Kidney tubule cell (primary cell): ENCODE measurements at regions not wholly inside any gene's neighbourhood (a gene's known extent, or its start where the extent isn't known, plus 50 kb on each side); places are given as distances from the start of the nearest gene placed in this dataset.
A peak's percentile ranks its signal among the peaks of the same experiment; 100 is the strongest.
"Not testable (repeated sequence)": the region's sequence is repeated elsewhere in the genome, so short reads cannot be mapped to it uniquely, and the experiment has no call there.

Experiments
- DNase-seq: peaks from one replicate; pipeline ENCODE4 v3.0.0-alpha.2; 2018; ENCODE audit warnings: low spot score

DNA sequence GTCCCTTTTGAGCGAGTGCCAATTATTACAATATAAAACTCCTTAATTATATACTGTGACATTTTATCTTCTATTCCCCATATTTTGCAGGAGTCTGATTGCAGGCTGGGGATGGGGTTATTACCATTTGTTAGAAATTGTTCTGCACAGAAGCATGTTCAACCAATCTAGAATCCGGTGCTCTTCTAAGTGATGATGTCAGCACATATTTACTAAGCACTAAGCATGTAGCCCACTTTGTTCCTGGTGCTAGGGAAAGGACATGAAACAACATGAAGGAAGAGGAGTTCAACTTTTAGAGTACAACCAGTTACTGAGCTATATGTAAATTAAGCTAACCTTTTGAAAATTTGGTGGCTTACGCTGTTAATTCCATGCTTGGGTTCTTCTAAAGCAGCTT is 52.8 kb upstream of the IL1RAPL2 start:
- no peak for DNase-seq

DNA sequence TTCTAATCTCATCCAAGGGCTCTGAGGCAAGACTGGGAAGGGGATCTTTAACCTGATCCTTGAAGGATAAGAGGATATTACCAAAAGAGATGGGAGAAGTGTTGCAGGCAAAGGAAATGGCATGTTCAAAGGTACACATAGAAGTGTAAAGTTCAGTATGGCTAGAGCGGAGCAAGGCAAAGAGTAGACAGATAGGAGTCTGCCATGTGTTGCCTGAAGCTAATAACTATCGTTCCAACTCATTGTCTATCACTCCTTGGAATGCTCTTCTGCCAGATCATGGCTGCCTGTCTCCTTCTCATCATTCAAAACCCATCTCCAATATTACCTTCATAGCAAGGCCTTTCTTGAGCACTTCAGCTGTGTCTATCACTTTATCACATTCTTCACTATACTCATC is 55.2 kb upstream of the IL1RAPL2 start:
- no peak for DNase-seq

DNA sequence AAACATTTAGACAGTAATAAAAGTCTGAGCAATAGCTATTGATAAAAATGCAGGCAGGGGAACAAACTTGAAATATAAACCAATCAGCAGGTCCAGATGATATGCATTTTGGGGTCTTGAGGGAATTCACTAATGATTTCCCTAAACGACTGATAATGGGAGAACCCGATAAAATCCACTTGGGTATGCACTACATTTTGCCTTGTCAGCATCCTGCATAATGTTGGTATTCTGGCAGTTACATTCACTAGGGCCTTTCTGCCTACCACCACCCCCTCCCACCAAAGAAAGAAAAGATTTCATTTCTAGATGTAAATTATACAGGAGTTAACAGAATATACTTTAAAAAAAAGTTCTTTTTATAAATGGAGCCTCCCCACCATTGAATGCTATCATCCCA is 63.5 kb upstream of the IL1RAPL2 start:
- DNase-seq: no peak

DNA sequence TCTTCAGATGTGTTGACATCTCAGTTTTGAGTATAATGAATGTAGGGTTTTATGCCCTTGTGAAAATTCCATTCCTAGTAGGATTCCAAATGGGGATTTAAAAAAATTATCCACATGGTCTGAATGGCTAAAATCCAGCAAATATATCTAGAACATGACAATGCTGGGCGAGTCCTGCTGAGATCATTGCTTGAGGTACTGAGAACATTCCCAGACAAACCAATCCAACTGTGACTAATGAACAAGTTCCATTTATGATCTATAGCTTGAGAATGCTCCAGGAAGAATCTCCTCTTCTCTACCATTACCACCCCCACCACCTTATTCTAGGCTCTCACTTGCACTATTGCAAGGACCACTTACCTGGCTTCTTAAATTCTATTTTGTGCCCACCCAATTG is 77.2 kb upstream of the IL1RAPL2 start:
- peak; percentile 53 for DNase-seq

DNA sequence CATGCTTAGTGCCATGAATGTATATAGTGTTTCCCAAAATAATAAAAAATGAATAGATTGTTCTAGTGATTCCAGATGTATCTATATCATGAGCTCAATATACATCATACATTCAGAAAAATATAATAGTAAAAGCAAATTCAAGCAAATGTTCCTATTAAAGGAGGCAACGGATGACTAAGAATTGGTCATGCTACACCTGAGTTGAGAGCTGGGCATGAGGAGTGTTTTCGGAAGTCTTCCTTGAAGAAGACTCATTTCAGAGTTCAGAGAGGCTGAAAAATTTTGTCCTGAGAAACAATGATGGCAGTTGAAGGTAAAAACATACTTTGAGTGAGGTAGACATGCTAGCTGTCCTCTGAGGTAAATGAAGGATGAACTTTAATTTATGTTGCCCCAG is 79.3 kb upstream of the IL1RAPL2 start:
- no peak for DNase-seq

DNA sequence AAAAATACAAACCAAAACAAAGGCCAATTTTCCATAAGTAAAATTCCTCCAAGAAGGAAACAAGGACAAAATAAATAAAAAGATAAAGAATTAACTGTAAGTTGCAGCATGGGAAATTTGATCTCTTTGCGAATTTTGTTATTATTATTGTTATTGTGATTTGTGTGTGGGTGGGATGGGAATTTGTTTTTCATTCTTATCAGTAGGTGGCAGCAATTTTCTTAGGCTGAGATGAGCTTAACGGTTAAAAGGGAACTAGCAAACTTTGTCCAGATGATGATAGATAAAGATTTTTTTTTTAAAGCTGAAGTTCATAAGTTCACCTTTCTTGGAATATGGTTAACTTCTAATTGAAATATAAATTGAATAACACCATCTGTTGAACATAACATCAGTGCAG is 83.2 kb upstream of the IL1RAPL2 start:
- no peak for DNase-seq

DNA sequence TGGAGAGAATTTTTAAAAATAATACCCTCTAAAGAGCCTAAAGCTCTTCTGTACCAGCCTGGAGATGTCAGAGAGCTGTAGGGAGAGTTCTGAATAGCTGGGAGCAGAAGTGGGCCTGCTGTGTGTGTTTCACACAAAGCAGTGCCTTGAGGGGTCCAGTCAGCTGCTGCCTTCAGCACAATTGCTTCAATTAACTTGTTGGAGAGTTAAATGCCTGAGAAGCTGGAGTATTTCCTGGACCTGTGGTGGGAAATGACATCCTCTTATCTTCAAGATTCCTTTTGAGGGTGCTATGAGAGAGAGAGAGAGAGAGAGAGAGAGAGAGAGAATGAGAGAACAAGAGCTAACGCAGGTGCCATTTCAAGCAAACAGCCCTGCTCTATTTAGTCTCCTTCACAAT is 96.2 kb upstream of the IL1RAPL2 start:
- DNase-seq: no peak

DNA sequence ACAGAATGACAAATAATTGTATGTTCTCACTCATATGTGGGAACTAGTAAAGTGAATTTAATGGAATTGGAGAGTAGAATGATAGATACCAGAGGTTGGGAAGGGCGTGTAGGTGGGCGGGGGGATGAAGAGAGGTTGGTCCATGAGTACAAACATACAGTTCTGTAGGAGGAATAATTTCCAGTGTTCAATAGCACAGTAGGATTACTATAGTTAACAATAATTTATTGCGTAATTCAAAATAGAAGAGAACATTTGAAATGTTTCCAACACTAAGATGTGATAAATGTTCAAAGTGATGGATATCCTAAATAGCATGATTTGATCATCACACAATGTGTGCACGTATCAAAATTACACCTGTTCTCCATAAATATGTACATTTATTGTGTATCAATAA is 106.2 kb upstream of the IL1RAPL2 start:
- DNase-seq: no peak

DNA sequence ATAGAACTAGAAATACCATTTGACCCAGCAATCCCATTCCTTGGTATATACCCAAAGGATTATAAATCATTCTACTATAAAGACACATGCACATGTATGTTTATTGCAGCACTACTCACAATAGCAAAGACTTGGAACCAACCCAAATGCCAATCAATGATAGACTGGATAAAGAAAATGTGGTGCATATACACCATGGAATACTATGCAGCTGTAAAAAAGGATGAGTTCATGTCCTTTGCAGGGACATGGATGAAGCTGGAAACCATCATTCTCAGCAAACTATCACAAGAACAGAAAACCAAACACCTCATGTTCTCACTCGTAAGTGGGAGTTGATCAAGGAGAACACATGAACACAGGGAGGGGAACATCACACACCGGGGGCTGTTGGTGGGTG is 108.9 kb upstream of the IL1RAPL2 start:
- not testable (repeated sequence) for DNase-seq

DNA sequence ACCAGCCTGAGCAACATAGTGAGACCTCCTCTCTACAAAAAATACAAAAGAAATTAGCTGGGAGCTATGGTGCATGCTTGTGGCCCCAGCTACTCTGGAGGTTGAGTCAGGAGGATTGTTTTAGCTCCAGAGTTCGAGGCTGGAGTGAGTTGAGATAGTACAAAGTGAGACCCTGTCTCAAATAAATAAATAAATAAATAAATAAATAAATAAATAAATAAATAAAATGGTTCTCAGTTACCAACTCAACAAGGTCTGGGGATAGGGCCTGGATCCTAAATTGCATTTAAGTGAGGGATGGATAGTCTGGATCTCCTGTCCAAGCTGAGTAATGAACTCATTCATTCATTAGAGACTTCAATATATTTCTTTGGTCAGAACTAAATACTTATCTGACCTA is 115.7 kb upstream of the IL1RAPL2 start:
- DNase-seq: no peak

DNA sequence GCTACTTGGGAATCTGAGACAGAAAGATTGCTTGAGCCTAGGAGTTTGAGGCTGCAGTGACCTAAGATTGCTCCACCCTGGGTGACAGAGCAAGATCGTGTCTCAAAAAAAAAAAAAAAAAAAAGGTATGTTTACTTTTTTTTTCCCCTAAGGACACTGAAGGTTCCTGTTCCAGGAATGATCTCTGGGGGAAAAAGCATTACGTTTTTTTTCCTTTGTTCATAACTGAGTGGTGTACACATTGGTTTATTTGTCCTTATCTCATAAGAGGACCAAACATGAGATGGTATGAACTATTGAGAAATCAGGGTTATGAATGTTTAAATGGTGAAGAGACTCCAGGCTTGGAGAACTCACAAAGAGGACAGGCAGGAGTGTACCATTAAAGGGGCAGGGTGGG is 120.4 kb upstream of the IL1RAPL2 start:
- DNase-seq: no peak

DNA sequence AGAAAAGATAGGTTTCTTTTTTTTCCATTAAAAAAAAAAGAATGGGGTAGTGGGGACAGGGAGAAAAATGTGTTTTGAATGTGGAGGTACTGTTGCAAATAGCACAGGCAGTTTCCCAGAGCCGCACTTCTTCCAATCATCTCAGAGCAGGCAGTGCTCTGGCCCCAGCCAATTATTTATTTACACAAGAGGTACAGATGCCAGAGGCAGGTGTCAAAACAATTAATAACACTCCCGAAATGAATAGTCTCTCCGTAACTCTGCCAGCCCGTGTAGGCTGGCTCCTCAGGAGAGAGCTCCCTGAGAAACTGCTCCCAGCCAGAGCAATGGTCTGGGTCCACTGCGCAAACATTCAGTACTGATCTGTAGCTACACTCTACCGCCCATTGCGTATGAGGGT is 130.8 kb upstream of the IL1RAPL2 start:
- no peak for DNase-seq

DNA sequence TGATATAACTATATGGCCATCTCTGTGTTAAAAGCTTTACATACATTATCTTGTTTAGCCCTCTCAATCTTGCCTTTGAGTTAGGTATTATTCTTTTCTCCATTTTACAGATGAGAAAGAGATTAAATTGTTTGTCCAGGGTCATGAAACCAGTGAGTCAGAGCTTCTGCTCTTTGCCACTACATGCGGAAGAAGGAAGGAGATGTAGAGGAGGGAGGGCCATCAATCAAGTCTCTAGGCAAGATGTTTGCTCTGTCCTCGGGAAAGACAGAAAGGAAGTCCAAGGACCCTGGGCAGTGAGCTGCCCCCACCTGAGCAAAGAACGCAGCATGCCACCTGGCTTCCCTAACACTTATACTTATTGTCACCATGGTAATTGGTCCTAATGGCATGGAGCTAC is 133.7 kb upstream of the IL1RAPL2 start:
- DNase-seq: peak; percentile 53

DNA sequence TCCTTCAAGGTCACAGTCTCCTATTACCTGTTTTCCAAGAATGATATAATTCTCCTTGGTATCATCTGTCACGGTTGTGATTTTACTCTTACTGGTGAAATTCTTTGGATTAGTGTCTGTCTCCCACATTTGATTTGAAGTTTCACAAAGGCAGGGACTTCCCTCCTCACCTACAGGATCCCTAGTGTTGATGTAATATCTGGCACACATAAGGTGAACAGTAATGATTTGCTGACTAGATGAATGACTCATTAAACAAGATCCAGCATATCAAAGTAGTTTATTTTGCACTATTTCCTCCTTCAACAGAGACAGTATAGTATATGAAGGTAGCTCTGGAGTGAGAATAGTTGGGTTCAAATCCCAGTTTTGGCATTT is 135.3 kb upstream of the IL1RAPL2 start:
- DNase-seq: peak; percentile 78

DNA sequence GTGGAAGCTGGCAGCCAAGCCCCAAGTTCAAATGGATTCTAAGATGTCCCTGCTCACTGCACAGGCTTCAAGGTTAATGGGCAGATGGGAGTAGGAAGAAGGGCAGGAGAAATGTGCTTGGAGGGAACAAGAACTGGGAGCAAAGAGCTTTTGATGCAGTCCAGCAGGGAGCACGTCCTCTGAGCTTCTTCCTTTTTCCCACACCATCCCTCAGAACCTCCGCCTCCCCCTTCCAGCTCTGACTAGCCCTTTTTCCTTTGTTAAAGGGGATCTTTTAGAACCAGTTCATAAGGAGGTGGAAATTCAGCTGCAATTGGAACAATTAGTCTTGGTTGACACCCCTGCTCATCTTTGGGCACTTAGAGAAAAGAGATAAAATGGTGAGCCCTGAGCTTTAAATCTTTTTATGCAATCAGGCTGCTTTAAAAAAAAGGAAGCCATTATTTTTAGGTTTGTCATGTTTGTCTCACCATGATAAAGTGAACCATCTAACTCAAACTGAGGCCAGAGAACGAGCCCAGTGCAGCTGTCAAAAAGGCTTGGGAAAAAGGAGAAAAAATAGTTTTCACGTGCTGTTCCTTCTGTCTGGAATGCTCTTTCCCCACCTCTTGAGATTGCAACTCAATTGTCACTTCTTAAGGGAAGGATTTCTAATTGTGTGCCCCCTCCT is 135.8 kb upstream of the IL1RAPL2 start:
- no peak for DNase-seq

DNA sequence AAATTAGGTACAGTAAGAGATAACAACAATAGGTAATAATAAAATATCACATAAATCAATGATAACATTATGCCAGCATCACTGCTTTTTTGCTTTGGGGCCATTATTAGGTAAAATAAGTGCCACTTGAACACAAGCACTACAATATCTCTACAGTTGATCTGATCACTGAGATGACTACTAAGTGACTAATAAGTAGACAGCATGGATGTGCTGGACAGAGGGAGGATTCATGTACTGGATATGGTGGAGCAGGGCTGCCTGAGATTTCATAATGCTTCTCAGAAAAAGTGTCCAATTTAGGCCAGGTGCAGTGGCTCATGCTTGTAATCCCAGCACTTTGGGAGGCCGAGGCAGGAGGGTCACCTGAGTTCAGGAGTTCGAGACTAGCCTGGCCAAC is 137.8 kb upstream of the IL1RAPL2 start:
- DNase-seq: peak; percentile 44

DNA sequence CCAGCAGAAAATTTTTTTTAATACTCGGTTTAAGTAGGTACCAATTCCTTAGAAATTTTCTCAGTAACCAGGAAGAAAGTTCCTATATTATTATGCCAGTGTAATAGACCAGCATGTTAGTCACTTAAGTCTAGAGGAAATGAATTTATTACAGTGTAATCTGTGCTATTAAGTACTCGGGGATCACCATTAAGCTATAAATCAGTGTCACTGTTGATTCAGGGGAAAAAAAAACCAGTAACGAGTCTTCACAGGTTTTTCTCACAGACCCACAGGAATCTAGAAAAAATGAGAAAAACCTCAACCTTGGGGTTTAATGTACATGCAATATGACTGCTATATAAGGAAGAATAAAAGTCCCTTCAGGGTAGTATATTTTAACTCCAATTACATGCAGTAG is 138.3 kb upstream of the IL1RAPL2 start:
- no peak for DNase-seq

DNA sequence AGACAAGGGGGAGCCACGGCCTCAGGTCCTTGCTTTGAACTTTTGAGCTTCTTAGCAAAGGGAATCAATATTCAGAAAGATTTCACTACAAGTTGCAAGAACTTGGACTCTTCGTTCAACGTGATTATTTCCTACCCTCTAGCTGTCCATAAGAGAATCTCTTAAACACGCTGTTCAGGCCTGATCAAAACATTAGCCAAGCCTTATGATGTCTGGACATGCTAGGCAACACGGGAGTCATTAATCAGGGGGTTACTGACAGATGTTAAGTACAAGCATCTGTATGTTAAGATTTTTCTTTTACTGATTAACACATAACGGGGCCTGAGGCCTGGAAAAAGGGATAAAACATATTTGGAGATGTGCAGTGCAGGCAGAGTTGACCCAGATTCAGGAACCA is 138.9 kb upstream of the IL1RAPL2 start:
- no peak for DNase-seq

DNA sequence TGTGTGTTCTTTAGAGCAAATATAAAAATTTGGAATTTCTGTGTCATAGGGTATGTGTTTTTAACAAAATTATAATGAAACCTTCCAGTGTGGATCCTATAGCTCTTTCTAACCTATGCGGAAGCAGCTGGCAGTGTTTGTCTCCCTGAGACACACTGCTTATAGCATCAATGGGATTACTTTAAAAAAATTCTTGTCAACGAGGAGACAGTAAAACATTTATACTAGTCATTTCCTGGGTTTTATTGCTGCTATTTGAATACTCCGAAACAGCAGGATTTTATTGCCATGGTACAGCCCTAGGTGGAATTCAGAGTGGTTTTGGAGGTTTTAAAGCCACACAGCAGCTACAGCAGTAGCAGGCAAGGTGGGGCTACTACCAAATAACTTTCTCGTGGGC is 145.1 kb upstream of the IL1RAPL2 start:
- DNase-seq: no peak

DNA sequence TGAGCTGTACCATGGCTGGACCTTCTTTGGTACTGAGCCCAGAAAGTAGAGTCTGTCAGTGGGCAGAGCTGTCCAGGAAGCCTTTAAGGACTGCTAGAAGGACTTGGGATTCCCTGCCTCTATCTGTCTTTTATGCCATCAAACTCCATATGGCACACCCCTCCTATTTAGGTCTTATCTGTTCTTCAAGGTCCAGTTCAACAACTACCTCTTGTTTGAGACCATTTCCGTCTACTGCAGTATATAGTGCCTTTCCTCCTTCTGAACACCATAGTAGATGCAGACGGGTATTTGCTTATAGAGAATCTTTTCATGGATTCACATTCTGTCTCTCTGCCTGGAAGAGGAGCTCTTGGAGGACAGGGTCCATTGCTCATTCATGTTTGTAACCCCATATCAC is 146.1 kb upstream of the IL1RAPL2 start:
- DNase-seq: no peak

DNA sequence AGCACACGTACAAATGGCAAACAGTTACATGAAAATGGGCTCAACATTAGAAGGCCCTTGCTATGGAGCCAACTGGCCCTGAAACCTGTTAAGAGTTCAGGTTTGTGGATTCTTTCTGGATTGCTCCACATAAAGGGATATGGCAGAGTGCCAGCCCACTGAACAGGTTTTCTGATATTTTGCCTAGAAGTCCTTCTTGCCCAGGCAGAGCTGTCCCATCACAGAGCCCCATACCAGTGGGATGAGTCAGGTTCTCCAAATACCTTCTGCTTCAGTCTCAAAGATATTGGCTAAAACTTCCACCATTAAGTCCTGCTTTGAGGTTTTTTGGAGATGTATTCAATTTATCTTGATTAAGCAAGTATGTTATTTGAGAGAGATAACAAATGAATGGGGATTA is 146.8 kb upstream of the IL1RAPL2 start:
- peak; percentile 71 for DNase-seq

DNA sequence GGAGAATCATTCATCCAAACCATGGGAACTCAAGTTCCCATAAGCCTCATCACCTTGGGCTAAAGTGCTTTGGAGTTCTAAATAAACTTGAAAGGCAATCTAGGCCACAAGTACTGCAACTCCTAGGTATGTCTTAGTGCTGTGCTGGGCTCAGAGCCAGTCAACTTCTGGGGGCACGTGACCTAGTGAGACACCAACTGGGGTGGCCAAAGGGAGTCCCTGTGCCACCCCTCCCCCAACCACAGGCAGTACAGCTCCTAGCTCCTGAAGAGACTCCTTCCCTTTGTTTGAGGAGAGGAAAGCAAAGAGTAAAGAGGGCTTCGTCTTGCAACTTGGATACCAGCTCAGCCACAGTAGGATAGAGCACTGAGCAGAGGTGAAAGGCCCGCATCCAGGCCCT is 154.2 kb upstream of the IL1RAPL2 start:
- no peak for DNase-seq

DNA sequence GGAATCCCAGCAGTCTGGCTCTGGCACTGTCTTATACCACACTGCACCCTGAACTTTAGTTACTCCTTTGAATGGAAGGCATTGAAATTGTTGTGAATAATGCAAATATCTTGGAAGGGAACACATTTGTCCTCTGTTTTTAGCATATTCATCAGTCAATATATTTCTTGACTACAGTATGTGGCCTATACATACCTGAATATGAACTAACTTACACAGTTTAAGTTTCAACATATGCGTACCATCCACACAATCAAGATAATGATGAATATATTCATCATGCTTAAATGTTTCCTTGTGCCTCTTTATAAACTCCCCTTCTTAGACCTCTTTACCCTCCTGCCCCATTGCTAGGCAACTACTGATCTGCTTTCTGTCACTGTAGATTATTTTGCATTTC is 145.7 kb upstream of the ESX1 start:
- no peak for DNase-seq

DNA sequence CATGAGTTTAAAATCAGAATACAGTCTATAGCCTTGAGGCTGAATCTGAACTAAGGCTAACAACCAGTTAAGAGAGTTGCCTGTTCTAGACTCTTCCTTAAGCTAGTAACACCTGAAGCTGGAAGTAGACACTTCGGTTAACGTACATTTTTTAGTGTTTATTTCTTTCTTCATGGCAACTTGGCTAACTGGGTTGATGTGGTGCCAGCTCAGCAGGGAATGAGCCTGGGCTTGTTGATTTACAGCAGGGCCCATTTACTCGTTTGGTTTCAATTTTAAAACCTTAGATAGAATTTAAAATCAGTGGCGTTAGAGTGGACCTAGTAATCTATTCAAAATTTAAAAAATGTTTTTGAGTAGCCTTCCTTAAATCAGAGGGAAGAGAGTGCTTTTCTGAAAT is 137.6 kb upstream of the ESX1 start:
- no peak for DNase-seq

DNA sequence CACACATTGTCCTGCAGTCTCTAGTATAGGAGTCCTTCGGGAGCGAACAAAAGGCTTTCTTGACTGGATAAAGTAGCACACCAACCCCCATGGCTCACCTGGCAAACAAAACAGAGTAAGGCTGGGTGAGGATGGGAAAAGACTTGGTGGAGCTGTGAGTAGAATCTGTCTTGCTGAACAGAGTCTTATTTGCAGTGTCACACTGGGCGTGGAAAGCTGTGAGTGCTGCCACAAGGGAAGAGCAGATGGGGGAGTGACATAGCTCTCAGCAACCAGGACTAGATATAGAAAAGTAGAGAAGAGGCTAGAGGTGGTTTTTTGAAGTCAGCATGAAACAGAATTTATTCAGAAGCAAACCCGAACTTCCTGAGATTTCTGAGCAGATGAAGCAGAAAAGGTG is 137.2 kb upstream of the ESX1 start:
- DNase-seq: no peak
